ENCODE measurements at regions not wholly inside any gene's neighbourhood (a gene's known extent, or its start where the extent isn't known, plus 50 kb on each side); places are given as distances from the start of the nearest gene placed in this dataset.

GRCh38 chr2:150963336-150963735 lies 298.3 kb downstream of the RBM43 start:
- TF ChIP-seq CTCF (IDR thresholded peaks at IDR 0.05), result no peak
- TF ChIP-seq POLR2A (IDR thresholded peaks at IDR 0.05), result no peak
